ENCODE measurements at regions not wholly inside any gene's neighbourhood (a gene's known extent, or its start where the extent isn't known, plus 50 kb on each side); places are given as distances from the start of the nearest gene placed in this dataset.

- TF ChIP-seq, protein P1, sequence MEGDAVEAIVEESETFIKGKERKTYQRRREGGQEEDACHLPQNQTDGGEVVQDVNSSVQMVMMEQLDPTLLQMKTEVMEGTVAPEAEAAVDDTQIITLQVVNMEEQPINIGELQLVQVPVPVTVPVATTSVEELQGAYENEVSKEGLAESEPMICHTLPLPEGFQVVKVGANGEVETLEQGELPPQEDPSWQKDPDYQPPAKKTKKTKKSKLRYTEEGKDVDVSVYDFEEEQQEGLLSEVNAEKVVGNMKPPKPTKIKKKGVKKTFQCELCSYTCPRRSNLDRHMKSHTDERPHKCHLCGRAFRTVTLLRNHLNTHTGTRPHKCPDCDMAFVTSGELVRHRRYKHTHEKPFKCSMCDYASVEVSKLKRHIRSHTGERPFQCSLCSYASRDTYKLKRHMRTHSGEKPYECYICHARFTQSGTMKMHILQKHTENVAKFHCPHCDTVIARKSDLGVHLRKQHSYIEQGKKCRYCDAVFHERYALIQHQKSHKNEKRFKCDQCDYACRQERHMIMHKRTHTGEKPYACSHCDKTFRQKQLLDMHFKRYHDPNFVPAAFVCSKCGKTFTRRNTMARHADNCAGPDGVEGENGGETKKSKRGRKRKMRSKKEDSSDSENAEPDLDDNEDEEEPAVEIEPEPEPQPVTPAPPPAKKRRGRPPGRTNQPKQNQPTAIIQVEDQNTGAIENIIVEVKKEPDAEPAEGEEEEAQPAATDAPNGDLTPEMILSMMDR (conservative IDR thresholded peaks at IDR 0.05; ENCODE audit: low read length), result no peak
- no peak for TF ChIP-seq EZH2phosphoT487 (IDR thresholded peaks at IDR 0.05; ENCODE audit: borderline replicate concordance, low read depth, low read length)
Measured at GRCh38 chrX:106454991-106455390, 156.8 kb upstream of the RADX start.
